Stimulated activated CD4-positive, alpha-beta T cell treated with anti-CD3 and anti-CD28 coated beads, Interleukin-1b, Interleukin-23, amount 100 ng/mL, for 48 hours (primary cell): ENCODE measurements at regions not wholly inside any gene's neighbourhood (a gene's known extent, or its start where the extent isn't known, plus 50 kb on each side); places are given as distances from the start of the nearest gene placed in this dataset.
"Not testable (repeated sequence)": the region's sequence is repeated elsewhere in the genome, so short reads cannot be mapped to it uniquely, and the experiment has no call there.

Experiments used
- DNase-seq: peaks from one replicate; pipeline ENCODE4 v3.0.0-alpha.2; 2020

GRCh38 chr5:2158109-2158508 lies 275.4 kb upstream of the IRX4 start:
- no peak for DNase-seq

- DNase-seq, result no peak
These were observed 274.6 kb upstream of the IRX4 start for GRCh38 chr5:2157372-2157771.

GRCh38 chr5:2156358-2157059 lies 273.8 kb upstream of the IRX4 start:
- no peak for DNase-seq

GRCh38 chr5:2155556-2155955 lies 272.8 kb upstream of the IRX4 start:
- no peak for DNase-seq

- no peak for DNase-seq
These were observed 271.1 kb upstream of the IRX4 start for GRCh38 chr5:2153802-2154201.

GRCh38 chr5:2153350-2153749 lies 270.6 kb upstream of the IRX4 start:
- DNase-seq, result no peak

- not testable (repeated sequence) for DNase-seq
These were observed 268.7 kb upstream of the IRX4 start for GRCh38 chr5:2151301-2151888.

GRCh38 chr5:2149195-2149539 lies 266.4 kb upstream of the IRX4 start:
- no peak for DNase-seq

GRCh38 chr5:2148312-2149194 lies 265.8 kb upstream of the IRX4 start:
- no peak for DNase-seq

GRCh38 chr5:2147504-2148311 lies 265.0 kb upstream of the IRX4 start:
- DNase-seq, result no peak

GRCh38 chr5:2143646-2144353 lies 261.1 kb upstream of the IRX4 start:
- no peak for DNase-seq

GRCh38 chr5:2143088-2143487 lies 260.4 kb upstream of the IRX4 start:
- no peak for DNase-seq

- DNase-seq, result no peak
These were observed 259.8 kb upstream of the IRX4 start for GRCh38 chr5:2142456-2142954.

- DNase-seq, result no peak
These were observed 258.7 kb upstream of the IRX4 start for GRCh38 chr5:2141254-2142000.

- no peak for DNase-seq
These were observed 257.9 kb upstream of the IRX4 start for GRCh38 chr5:2140501-2141175.

- DNase-seq, result no peak
These were observed 256.8 kb upstream of the IRX4 start for GRCh38 chr5:2139478-2139877.

GRCh38 chr5:2138896-2139295 lies 256.2 kb upstream of the IRX4 start:
- DNase-seq, result no peak

GRCh38 chr5:2137444-2138050 lies 254.8 kb upstream of the IRX4 start:
- no peak for DNase-seq

GRCh38 chr5:2136728-2137333 lies 254.1 kb upstream of the IRX4 start:
- peak; percentile 3 for DNase-seq

- DNase-seq, result no peak
These were observed 253.1 kb upstream of the IRX4 start for GRCh38 chr5:2135833-2136232.
